Heart left ventricle (tissue), 16 donors: ENCODE measurements at regions not wholly inside any gene's neighbourhood (a gene's known extent, or its start where the extent isn't known, plus 50 kb on each side); places are given as distances from the start of the nearest gene placed in this dataset.

Source experiments
- ATAC-seq, 4 donors: fragments of 200-7000 bp; cut with Tn5 transposase; one replicate each; pipeline ENCODE4 v1.9.1; 2020 to 2022; ENCODE audit warnings: moderate library complexity in 4 of 4, mild to moderate bottlenecking in 3 of 4, moderate number of reproducible peaks in 1 of 4
- DNase-seq, 5 donors: peaks; one replicate each; pipeline ENCODE4 v3.0.0-alpha.2; 2020
- H3K27ac ChIP-seq, 12 donors: fragments of 200-600 bp; sonication (generic) in 4 of 12; one replicate each; pipeline versions ENCODE4 v1.5.0 to v1.8.0; 2016 to 2022; ENCODE audit warnings: mild to moderate bottlenecking in 2 of 12
- H3K27me3 ChIP-seq, 9 donors: fragments of 200-600 bp; sonication (generic) in 2 of 9; one replicate each; pipeline versions ENCODE4 v1.5.1 to v1.8.0; 2016 to 2022; ENCODE audit warnings: mild to moderate bottlenecking in 3 of 9
- H3K36me3 ChIP-seq, 9 donors: fragments of 200-600 bp; sonication (generic) in 2 of 9; one replicate each; pipeline versions ENCODE4 v1.5.0 to v1.8.0; 2018 to 2022; ENCODE audit warnings: mild to moderate bottlenecking in 2 of 9
- H3K4me1 ChIP-seq, 12 donors: fragments of 200-600 bp; sonication (generic) in 4 of 12; one replicate each; pipeline versions ENCODE4 v1.5.0 to v1.8.0; 2016 to 2022; ENCODE audit warnings: mild to moderate bottlenecking in 3 of 12
- H3K4me3 ChIP-seq, 12 donors: fragments of 200-600 bp; sonication (generic) in 4 of 12; one replicate each; pipeline versions ENCODE4 v1.5.0 to v1.8.0; 2017 to 2022; ENCODE audit warnings: mild to moderate bottlenecking in 9 of 12, moderate library complexity in 4 of 12
- H3K9me3 ChIP-seq, 12 donors: fragments of 200-600 bp; sonication (generic) in 4 of 12; one replicate each; pipeline versions ENCODE4 v1.5.0 to v1.8.0; 2016 to 2022; ENCODE audit warnings: mild to moderate bottlenecking in 1 of 12
- CTCF ChIP-seq, 12 donors: fragments of 200-600 bp; sonication (generic) in 4 of 12; IDR thresholded peaks; one replicate each; pipeline versions ENCODE4 v1.5.0 to v1.8.0; 2018 to 2022; ENCODE audit warnings: antibody characterized with exemption in 12 of 12, mild to moderate bottlenecking in 5 of 12
- POLR2A ChIP-seq, 2 donors: fragments of 450-650 bp; IDR thresholded peaks; one replicate each; pipeline ENCODE4 v1.6.1; 2017; ENCODE audit warnings: antibody characterized with exemption in 2 of 2, mild to moderate bottlenecking in 2 of 2, moderate library complexity in 2 of 2
- WGBS, 4 donors: extraction: QIAGEN DNeasy Blood & Tissue Kit in 2 of 4; methylation state at CpG; one replicate each; pipeline versions ENCODE4 v1.1.5 to v1.1.7; 2013 to 2018; 5-methylcytosine and 5-hydroxymethylcytosine counted together
- intact Hi-C, 10 donors: fragments of 100-400 bp; cut with DNase I; formaldehyde crosslinking; loops; one replicate each; pipeline versions ENCODE4 v1.11.1 to v1.14.2; 2022
- donor health status: ischemic (EF 13 %, LVEDD 7.1; RV severe dilation, severe dysfunction).
- donor health status: healthy with polysubstance abuse.
- donor health status: DM: no; HTN: yes; CAD: no.
- donor health status: DM: no; HTN: no; CAD: no.
- donor health status: ischemic (EF 25% LVEDD 6.9; RV normal size, moderate dysfunction).
- donor health status: ischemic (EF 25% LVEDD 5.7; RV mildly dilated, moderate dysfunction).
- donor health status: healthy.
- donor health status: DM: yes; HTN: yes; CAD: no.
- donor health status: ischemic (EF 35%, LVEDD 5.7; RV mildly dilated, moderate dysfunction).
- donor health status: nonischemic (EF 11% LVEDD 7.7; RV severe dilation, severe dysfunction).
- donor health status: DM: yes; HTN: yes; CAD: no.
- donor health status: PGD.
- donor health status: ischemic (EF 29% LVEDD 5.4; RV normal size, mild dysfunction).
- donor health status: nonischemic (EF 23%, LVEDD 6.1; RV moderate dilation, normal function).

- ATAC-seq = no peak
- H3K36me3 ChIP-seq = no peaks in the 10 kb centered on the region
- H3K27ac ChIP-seq = no peak overlapping the region
- TF ChIP-seq POLR2A (IDR thresholded peaks at IDR 0.05) = no peak
- TF ChIP-seq CTCF (IDR thresholded peaks at IDR 0.05) = no peak
- no peaks in the 10 kb centered on the region for H3K27me3 ChIP-seq
- intact Hi-C loops = no loop called here
- DNase-seq = no peak
- WGBS, 4 donors = 67 to 78% (median 68%) methylated on average over 3 of the region's 3 CpGs
- H3K4me3 ChIP-seq = no peak overlapping the region
- H3K4me1 ChIP-seq = no peaks in the 10 kb centered on the region
- peaks cover 0 to 3% (median 0%) of the 10 kb centered on the region in 12 donors for H3K9me3 ChIP-seq
Observed at GRCh38 chr2:76082509-76082908, 371.8 kb upstream of the GCFC2 start.

- TF ChIP-seq POLR2A (IDR thresholded peaks at IDR 0.05) (no peak), CTCF (IDR thresholded peaks at IDR 0.05) (no peak)
- no peak for DNase-seq
- Histone ChIP-seq H3K27ac (no peak overlapping the region), H3K9me3 (no peaks in the 10 kb centered on the region), H3K27me3 (no peaks in the 10 kb centered on the region), H3K4me1 (no peaks in the 10 kb centered on the region), H3K4me3 (no peak overlapping the region), H3K36me3 (no peaks in the 10 kb centered on the region)
- WGBS, 4 donors = 11 to 22% (median 17%) methylated on average over 2 of the region's 2 CpGs
- ATAC-seq = no peak
- intact Hi-C loops = no loop called here
Observed at GRCh38 chr2:76080154-76080553, 369.4 kb upstream of the GCFC2 start.

GRCh38 chr2:76075126-76075525 is 364.4 kb upstream of the GCFC2 start:
- DNase-seq (no peak), ATAC-seq (no peak)
- TF ChIP-seq POLR2A (IDR thresholded peaks at IDR 0.05) (no peak), CTCF (IDR thresholded peaks at IDR 0.05) (no peak)
- intact Hi-C loops = no loop called here
- Histone ChIP-seq H3K27ac (no peak overlapping the region), H3K4me1 (no peaks in the 10 kb centered on the region), H3K9me3 (peaks cover 0 to 9% (median 0%) of the 10 kb centered on the region in 12 donors), H3K27me3 (no peaks in the 10 kb centered on the region), H3K4me3 (no peak overlapping the region), H3K36me3 (no peaks in the 10 kb centered on the region)
- WGBS, 4 donors = 78 to 86% (median 83%) methylated on average over 1 of the region's 1 CpG

- TF ChIP-seq CTCF (IDR thresholded peaks at IDR 0.05) = no peak
- Histone ChIP-seq H3K4me1 (no peaks in the 10 kb centered on the region), H3K4me3 (no peak overlapping the region), H3K9me3 (peaks cover 0 to 17% (median 4%) of the 10 kb centered on the region in 12 donors), H3K27me3 (no peaks in the 10 kb centered on the region), H3K36me3 (no peaks in the 10 kb centered on the region), H3K27ac (no peak overlapping the region)
- 85 to 95% (median 91%) methylated on average over 3 of the region's 3 CpGs for WGBS, 4 donors
- ATAC-seq = no peak
- no peak for DNase-seq
- intact Hi-C loops = no loop called here
Observed at GRCh38 chr2:76073992-76074604, 363.4 kb upstream of the GCFC2 start.
